ENCODE measurements at regions not wholly inside any gene's neighbourhood (a gene's known extent, or its start where the extent isn't known, plus 50 kb on each side); places are given as distances from the start of the nearest gene placed in this dataset.
"Not testable (repeated sequence)": the region's sequence is repeated elsewhere in the genome, so short reads cannot be mapped to it uniquely, and the experiment has no call there.

GRCh38 chr10:128568491-128568890 is 442.3 kb upstream of the MKI67 start:
- no peak for DNase-seq

DNA sequence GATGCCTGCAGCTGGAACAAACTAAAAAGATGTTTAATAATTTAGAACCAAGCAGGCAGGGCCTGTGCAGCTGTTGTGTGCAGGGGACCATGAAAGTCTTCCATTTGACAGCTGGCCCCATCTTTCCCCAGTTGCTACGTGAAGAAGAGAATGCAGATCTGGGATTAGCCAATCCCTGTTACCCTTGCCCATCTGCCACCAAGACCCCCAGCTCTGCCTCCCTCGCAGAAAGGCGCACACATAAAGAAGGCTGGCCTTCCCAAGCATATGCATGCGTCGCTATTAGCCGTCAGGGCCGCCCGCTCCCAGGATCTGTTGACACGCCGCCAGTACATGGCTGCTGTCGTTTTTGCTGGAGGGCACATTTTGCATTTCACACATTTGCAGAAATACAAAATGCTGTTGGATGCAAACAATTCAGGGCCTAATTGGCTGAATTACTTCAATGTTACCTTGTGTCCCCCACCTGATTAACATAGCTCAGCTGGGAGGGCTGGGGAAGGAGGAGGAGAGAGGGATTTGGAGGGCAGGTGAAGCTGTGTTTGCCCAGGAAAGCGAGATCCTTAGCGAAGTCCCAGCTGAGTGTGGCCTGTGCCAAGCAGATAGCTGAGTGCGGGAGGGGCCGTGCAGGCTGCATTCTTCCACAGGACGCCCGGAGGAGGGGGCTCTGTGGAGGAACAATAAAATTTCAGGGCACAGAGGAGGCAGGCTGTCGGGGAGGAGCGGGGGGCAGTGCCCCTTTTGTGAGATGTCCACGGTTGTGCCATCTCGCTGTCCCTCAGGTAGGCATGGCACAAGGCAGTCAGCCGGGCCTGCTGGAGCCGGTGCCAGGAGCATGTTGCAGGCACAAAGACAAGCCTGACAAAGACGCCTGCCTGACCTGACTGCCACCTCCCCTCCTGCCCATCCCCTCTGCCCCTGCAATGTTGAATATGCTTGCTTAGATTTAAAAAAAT is 443.0 kb upstream of the MKI67 start:
- no peak for DNase-seq

DNA sequence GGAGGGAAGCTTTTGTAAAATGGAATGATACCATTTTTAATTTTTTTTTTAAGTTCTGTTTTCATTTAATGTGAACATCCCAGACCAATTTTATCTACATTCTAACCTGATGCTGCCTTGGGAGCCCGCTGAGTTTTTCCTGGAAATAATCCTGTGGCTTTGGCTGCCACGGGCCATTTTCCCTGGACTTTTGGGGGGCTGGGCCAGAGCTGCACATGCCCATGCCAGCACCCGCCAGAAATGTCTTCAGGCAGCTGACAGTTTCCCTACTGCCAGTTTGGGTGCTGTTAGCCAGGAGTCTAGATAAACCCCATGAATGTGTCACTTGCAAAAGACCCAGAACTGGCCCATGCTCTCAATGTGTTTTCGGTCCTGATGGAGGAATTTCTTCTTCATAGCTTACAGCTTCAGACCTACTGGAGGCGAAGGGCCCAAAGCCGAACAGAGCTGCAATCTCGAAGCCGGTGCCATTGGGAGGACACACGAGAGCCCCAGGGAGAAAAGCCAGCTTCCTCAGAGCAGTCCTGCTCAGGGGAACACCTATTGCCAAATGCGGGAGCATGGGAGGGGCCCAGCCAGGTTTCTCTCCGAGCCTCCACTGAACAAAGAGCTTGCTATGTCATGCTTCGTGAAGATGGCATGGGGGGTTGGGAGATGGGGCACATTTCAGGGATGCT is 444.2 kb upstream of the MKI67 start:
- DNase-seq: no peak

GRCh38 chr10:128571071-128571470 is 444.8 kb upstream of the MKI67 start:
- DNase-seq: no peak

GRCh38 chr10:128571745-128572144 is 445.5 kb upstream of the MKI67 start:
- no peak for DNase-seq

DNA sequence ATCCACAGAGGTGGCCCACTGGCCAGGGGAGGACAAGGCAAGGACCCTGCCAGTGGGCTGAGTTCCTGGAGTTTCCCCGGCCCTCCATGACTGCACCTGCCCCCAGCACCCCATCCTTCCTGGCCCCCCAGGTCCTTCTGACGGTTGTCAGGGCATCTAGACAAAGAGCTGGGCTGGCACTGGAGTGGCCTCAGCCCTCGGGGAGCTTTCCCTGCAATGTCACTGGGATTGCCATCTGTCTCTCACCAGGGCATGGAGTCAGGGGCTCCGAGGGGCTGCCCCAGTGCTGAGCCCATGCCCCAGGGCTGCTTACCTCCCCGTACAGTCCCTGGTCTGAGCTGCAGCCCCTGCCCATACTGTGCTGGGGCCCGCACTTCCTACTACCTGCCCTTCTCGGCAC is 446.5 kb upstream of the MKI67 start:
- DNase-seq: no peak

DNA sequence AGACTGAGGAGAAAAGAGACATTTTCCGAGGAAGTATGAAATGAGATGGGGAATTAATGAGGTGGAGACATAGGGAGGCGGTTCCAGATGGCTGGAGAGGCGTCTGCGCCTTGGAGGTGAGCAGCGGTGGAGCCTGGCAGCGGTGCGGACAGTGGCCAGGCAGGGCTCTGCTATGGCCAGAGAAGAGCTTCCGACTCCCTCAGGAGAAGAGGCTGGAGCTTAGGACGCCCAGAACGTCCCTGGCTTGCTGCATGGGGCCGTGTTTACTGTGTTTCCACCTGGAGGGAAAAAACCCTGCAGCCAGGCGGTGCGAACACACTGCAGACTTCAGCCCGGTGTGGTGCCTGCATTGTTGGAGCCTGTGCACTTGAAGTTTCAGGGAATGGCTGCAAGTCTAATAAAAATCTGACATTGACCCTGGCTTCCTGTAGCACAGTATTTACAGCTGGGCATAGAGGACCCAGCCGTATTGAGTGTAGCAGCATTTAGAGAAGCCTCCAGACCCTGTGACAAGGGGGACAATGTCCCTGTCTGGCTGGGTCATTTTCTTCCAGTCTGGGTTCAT is 447.1 kb upstream of the MKI67 start:
- no peak for DNase-seq

DNA sequence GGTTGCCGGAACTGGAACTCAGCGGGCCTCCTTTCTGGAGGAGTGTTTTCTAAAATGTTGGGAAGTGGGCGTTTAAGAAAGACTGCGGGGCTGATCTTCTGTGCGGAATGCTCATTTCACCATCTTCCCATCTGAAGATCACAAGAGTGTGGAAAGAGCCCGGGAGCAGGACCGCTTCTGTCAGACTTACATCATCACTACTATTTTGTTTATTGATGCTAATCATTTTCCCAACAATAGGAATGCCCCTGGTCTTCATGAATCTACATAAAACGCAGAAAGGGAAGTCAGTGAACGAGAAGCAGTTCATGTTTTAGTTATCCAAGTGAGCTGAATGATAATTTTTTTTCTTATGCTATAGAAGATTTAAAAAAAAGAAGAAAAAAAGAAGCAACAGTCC is 447.8 kb upstream of the MKI67 start:
- DNase-seq: no peak

- no peak for DNase-seq
These were observed 448.5 kb upstream of the MKI67 start for GRCh38 chr10:128574581-128575210.

DNA sequence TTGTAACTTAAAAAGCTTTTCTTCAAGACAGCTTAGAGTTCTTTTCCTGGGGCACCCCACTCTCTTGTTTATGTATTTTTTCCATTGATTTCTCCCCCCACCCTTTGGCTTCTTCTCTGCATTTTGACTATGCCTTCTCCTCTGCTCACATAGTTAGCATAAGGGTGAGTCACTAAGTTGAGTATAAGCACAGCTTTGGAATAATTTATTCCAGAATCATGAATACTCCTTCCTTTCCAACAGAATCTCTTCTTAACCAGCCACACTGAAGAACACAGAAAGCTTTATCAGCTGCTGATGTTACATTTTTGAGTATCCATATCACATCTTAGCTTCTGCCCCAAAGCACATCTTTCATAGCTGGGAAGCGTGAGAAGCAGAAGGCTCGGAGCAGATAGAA is 449.5 kb upstream of the MKI67 start:
- no peak for DNase-seq

GRCh38 chr10:128576336-128576735 is 450.1 kb upstream of the MKI67 start:
- DNase-seq: no peak

DNA sequence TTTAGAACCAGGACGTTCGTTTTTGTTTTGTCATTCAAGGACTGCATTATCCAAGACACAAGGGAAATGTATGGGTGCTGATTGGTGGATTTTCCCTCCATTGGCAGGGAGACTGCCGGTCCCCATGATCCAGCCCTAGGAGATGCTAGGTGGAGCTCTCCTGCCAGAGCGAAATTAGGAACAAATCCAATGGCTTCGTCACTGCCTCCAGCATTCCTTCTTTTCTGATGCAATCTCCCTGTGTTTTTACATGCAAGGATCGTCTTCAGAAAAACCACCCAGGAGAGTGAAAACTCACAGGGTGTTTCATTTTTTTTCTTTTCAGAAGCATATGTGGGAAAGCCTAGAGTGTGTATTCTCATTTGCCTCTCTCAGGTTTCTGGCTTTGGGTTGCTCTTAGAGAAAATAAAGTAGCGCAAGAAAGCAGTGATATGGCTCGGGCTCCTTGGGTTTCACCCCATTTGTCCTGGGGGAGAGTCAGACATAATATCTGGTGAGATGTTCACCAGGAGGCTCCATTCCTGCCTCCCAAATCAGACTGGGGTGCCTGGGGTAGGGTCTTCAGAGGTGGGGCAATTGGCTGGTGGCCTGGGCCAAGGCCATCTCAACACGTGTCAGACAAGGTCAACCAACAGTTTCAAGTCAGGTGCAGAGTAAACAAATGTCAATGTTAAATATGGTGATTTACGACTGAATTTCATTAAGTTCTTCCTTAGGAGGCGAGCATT is 450.9 kb upstream of the MKI67 start:
- no peak for DNase-seq

GRCh38 chr10:128577958-128578750 is 451.9 kb upstream of the MKI67 start:
- no peak for DNase-seq

DNA sequence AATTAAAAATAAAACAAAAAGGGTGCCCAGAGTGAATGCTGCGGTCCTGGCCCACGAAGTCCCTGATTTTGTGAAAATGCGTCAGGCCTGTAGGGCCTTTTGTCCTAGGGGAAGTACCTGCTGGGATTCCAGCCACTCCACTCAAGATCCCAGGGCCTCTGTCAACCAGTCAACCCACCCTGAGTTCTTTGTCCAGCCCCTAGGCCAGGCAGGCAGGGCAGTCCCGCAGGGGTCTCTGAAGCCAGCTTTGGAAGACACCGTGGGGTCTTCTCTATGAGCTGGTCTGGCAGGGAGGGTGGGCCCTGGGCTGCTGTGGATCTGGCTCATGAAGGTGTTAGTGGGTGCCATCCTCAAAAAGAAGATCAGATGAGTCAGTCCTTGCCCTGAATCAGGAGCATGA is 452.5 kb upstream of the MKI67 start:
- DNase-seq: no peak

- DNase-seq: no peak
These were observed 453.1 kb upstream of the MKI67 start for GRCh38 chr10:128579280-128579865.

GRCh38 chr10:128579901-128580300 is 453.7 kb upstream of the MKI67 start:
- DNase-seq: no peak

DNA sequence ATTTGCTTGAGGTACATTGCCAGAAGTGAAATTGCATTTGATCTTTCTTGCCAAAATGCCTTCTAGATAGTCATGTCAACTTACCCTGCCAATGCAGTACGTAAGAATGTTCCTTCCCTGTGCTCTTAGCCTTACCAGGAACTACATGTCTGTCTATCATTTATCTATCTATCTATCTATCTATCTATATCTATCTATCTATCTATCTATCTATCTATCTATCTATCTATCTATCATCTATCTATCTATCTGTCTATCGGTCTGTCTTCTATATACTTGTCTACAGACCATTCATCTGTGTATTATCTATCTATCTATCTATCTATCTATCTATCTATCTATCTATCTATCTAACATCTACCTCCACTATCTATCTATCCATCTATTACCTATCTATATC is 456.9 kb upstream of the MKI67 start:
- DNase-seq: not testable (repeated sequence)

- not testable (repeated sequence) for DNase-seq
These were observed 460.4 kb upstream of the MKI67 start for GRCh38 chr10:128586599-128586998.

GRCh38 chr10:128587689-128588088 is 461.5 kb upstream of the MKI67 start:
- DNase-seq: no peak

DNA sequence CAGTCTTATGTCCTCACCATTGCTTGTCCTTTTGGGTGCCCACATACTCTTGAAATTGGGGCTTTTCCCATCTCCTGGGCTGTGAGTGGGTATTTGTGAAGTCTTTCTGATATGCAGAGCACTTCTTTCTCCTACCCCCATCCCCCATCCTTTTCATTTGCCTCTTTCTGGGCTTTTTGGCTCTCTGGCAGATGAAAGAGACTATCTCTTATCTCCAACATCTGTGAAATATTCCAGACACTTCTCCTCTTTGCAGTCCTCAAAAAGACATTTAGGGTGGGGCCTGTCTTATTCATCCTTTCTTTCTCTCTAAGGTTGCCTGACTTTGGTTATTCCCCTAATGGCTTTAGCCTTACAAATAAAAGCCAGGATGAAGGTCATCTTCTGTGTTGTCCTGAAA is 462.2 kb upstream of the MKI67 start:
- no peak for DNase-seq

GRCh38 chr10:128594688-128595087 is 468.5 kb upstream of the MKI67 start:
- DNase-seq: no peak

Data from activated CD4-positive, alpha-beta T cell treated with anti-CD3 and anti-CD28 coated beads for 4 hours (primary cell).